ENCODE measurements at regions not wholly inside any gene's neighbourhood (a gene's known extent, or its start where the extent isn't known, plus 50 kb on each side); places are given as distances from the start of the nearest gene placed in this dataset.

- no peak overlapping the region for H3K4me3 Mint-ChIP-seq
- ATAC-seq (peak; percentile 25 to 83), DNase-seq (ENCODE audit: low spot score) (no peak)
- no peaks in the 10 kb centered on the region for H3K4me1 Mint-ChIP-seq (ENCODE audit: low read depth in 2 of 2)
- no peaks in the 10 kb centered on the region for H3K36me3 Mint-ChIP-seq
- no peak overlapping the region for H3K27ac Mint-ChIP-seq
- peaks cover 8 to 11% of the 10 kb centered on the region in 2 donors for H3K27me3 Mint-ChIP-seq
- H3K9me3 Mint-ChIP-seq, result no peaks in the 10 kb centered on the region
Observed at GRCh38 chr1:228860911-228861831, 125.9 kb downstream of the RHOU start.

- ATAC-seq, result no peak
- no peak for DNase-seq (ENCODE audit: low spot score)
- Mint-ChIP-seq H3K4me1 (ENCODE audit: low read depth in 2 of 2) (no peaks in the 10 kb centered on the region), H3K9me3 (no peaks in the 10 kb centered on the region), H3K27me3 (peaks cover 8 to 11% of the 10 kb centered on the region in 2 donors), H3K4me3 (no peak overlapping the region), H3K27ac (no peak overlapping the region), H3K36me3 (no peaks in the 10 kb centered on the region)
Observed at GRCh38 chr1:228861832-228862180, 126.5 kb downstream of the RHOU start.

DNA sequence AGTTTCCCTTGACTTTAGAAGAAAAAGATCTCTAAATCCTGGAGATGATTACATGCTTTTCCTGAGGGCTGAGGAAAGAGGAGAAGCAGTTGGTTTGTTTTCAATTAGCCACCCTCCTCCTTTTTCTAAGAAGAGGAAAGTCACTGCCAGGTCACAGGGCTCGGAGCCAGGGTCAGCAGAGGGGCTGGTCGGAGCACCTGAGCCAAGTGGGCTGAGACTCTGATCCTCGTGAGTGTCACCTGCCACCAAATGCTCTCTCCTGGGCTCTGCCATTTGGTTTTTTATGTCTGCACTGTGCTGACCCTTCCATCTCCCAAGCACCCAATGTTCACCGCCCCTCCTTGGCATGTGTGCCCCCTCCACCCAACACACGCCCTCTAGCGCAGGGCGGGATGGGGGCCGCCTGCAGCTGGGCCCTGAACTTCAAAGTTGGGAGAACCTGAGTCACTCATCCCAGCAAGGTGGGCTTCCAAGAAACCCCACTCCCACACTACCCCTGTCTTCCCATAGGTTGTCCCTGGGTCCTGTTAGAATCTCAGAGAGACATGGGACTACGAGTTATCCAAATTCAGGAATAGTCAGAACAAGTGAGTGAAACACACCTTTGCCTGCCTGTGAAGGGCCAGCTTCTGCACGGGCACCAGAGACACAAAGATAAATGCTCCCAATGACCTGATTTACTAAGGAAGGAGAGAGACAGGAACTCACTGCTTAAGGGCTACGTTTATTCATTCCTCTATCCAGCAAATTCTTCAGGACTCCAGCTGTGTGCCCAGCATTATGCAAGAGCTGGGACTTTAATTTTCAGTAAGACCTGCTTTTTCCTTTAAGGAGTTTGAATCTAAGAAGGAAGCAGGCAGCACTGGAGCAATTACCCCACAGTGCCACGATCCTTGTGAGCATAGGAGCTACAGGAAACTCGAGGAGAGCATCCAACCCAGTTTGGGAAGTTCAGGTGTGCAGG is 127.5 kb downstream of the RHOU start:
- no peaks in the 10 kb centered on the region for H3K4me1 Mint-ChIP-seq (ENCODE audit: low read depth in 2 of 2)
- H3K4me3 Mint-ChIP-seq, result no peak overlapping the region
- DNase-seq (ENCODE audit: low spot score), result no peak
- no peaks in the 10 kb centered on the region for H3K9me3 Mint-ChIP-seq
- H3K27ac Mint-ChIP-seq, result no peak overlapping the region
- ATAC-seq, result no peak
- H3K27me3 Mint-ChIP-seq, result peaks cover 8 to 11% of the 10 kb centered on the region in 2 donors
- H3K36me3 Mint-ChIP-seq, result no peaks in the 10 kb centered on the region

DNA sequence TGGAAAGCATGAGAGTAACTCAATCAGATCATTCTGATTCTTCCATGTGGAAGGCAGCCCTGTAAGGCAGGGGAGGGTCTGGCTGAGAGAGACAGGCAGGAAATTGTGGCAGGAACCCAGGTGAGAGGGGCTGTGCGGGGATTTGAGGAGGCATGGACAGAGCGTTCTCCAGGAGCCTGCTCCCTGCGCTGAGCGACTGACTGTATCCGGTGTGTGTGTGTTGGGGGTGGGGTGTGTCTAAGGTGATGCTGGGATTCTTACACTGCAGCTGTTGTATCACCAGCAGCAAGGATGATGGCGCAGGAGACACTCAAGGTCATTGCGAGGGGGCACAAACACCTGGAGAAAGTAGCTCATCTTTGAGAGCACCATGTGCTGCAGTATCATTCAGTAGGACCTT is 128.5 kb downstream of the RHOU start:
- Mint-ChIP-seq H3K27ac (no peak overlapping the region), H3K27me3 (peaks cover 8 to 11% of the 10 kb centered on the region in 2 donors), H3K9me3 (no peaks in the 10 kb centered on the region), H3K4me1 (ENCODE audit: low read depth in 2 of 2) (no peaks in the 10 kb centered on the region), H3K36me3 (no peaks in the 10 kb centered on the region), H3K4me3 (no peak overlapping the region)
- no peak for ATAC-seq
- DNase-seq (ENCODE audit: low spot score), result no peak

DNA sequence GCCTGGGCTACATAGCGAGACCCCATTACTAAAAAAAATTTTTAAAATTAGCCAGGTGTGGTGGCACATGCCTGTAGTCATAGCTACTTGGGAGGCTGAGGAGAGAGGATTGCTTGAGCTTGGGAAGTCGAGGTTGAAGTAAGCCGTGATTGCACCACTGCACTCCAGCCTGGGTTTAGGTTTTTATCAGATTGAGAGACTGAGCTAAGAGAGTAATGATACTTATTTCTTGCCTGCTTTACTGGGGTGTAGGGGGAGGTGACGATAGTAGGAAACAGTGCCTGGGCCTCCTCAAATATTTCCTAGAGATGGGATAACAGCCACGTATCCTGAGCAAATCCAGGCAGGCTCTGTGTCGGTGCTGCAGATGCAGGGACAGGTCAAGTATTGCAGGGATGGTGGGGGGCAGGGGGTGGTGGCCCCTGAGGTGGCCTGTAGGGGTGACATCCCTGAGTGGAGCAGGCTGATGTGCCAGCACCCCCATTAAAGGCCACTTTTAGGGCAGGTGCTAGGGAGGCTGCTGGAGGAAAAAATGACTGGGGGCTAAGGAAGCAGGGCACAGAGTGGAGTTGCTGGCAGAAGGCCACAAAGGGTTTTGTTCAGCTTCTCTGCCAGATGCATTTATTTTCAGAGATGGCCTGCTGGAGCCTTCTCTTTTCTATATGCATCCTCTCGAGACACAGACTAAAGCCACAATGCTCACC is 130.5 kb downstream of the RHOU start:
- Mint-ChIP-seq H3K27ac (no peak overlapping the region), H3K4me1 (ENCODE audit: low read depth in 2 of 2) (no peaks in the 10 kb centered on the region), H3K9me3 (no peaks in the 10 kb centered on the region), H3K27me3 (peaks cover 5% of the 10 kb centered on the region in 2 donors), H3K36me3 (no peaks in the 10 kb centered on the region), H3K4me3 (no peak overlapping the region)
- no peak for DNase-seq (ENCODE audit: low spot score)
- no peak for ATAC-seq

- H3K27me3 Mint-ChIP-seq, result peaks cover 0 to 2% of the 10 kb centered on the region in 2 donors
- no peak overlapping the region for H3K27ac Mint-ChIP-seq
- H3K9me3 Mint-ChIP-seq, result no peaks in the 10 kb centered on the region
- no peak overlapping the region for H3K4me3 Mint-ChIP-seq
- no peaks in the 10 kb centered on the region for H3K4me1 Mint-ChIP-seq (ENCODE audit: low read depth in 2 of 2)
- no peaks in the 10 kb centered on the region for H3K36me3 Mint-ChIP-seq
- DNase-seq (ENCODE audit: low spot score), result no peak
- no peak for ATAC-seq
Observed at GRCh38 chr1:228866468-228866867, 131.2 kb downstream of the RHOU start.

DNA sequence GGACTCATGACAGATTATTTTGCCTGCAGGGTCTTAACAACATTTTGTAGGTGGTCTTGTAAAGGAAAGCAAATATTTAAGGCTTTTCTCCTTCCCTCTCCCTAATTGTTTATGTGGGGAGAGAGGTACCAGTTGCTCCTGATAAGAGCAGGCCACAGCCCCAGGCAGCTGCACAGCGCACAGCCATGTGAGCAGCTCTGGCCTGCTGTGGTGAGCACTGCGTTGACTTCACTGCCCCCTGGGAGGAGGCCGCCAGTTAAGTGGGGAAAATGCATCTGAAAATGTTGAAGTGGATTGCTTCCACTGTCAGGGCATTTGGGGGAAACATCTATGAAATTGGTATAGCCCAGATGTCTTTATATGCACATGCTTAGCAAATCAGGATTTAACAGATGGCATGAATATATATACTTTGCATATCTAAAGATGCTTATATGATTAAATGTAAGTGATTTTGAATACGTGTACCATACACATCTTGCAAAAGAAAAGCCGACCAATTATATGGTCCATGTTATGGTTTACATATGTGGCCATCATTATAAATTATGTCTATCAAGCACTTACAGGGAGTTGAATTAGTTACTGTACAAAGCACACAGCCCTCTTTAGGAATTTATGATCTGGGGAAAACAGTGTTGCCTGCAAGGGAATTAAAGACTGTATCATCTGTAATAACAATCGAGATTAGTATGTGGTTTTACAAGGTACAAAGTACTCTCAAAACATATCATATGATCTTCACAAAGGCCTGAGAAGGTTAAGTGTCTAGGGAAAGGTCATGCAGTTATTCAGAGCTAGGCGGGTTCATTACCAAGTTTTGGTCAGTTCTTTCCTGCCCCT is 132.1 kb downstream of the RHOU start:
- ATAC-seq (no peak), DNase-seq (ENCODE audit: low spot score) (no peak)
- Mint-ChIP-seq H3K27ac (no peak overlapping the region), H3K27me3 (peaks cover 0 to 2% of the 10 kb centered on the region in 2 donors), H3K4me3 (no peak overlapping the region), H3K4me1 (ENCODE audit: low read depth in 2 of 2) (no peaks in the 10 kb centered on the region), H3K36me3 (no peaks in the 10 kb centered on the region), H3K9me3 (no peaks in the 10 kb centered on the region)

GRCh38 chr1:228867951-228868730 is 132.9 kb downstream of the RHOU start:
- ATAC-seq, result no peak
- H3K4me3 Mint-ChIP-seq, result no peak overlapping the region
- H3K27me3 Mint-ChIP-seq, result peaks cover 0 to 4% of the 10 kb centered on the region in 2 donors
- no peak for DNase-seq (ENCODE audit: low spot score)
- no peaks in the 10 kb centered on the region for H3K9me3 Mint-ChIP-seq
- no peaks in the 10 kb centered on the region for H3K36me3 Mint-ChIP-seq
- no peaks in the 10 kb centered on the region for H3K4me1 Mint-ChIP-seq (ENCODE audit: low read depth in 2 of 2)
- H3K27ac Mint-ChIP-seq, result no peak overlapping the region

DNA sequence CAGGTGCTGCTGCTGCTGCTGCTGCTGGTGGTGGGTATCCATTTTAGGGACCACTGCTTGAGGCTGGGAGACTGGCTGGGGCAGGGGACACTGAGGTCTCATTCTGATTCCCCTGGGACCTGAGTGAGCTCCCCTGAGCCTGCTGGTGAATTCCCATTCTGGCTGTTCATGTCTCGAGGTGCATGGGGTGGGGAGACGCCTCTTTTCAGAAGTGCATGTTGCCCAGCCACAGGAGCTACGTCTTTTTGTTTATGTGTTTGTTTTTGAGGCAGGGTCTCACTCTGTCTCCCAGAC is 133.4 kb downstream of the RHOU start:
- no peaks in the 10 kb centered on the region for H3K9me3 Mint-ChIP-seq
- no peak overlapping the region for H3K27ac Mint-ChIP-seq
- ATAC-seq, result no peak
- peaks cover 0 to 4% of the 10 kb centered on the region in 2 donors for H3K27me3 Mint-ChIP-seq
- no peak overlapping the region for H3K4me3 Mint-ChIP-seq
- no peaks in the 10 kb centered on the region for H3K4me1 Mint-ChIP-seq (ENCODE audit: low read depth in 2 of 2)
- DNase-seq (ENCODE audit: low spot score), result no peak
- no peaks in the 10 kb centered on the region for H3K36me3 Mint-ChIP-seq

DNA sequence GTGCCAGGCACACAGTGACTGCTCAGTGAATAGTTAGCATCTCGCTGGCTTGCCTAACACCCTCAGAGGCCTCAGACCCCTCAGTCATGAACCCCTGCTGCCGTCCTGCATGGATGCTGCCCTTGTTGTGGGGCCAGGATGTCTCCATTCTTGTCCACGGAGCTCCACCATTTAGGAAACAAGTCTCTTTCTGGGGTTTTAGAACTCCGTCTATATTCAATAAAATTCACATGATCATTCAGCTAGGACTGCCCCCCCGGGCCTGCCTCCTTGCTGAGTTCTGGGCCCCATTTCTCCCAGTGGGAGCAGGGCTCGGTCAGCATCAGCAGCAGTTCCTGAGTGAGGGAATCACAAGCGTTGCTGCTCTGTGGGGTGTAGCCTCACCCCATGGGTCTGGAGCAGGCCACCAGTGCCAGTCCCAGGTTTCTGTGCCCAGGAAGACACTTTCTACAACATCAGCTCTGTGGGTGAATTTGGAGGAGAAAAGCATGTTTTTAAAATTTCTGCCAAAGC is 134.1 kb downstream of the RHOU start:
- H3K9me3 Mint-ChIP-seq, result no peaks in the 10 kb centered on the region
- no peak overlapping the region for H3K4me3 Mint-ChIP-seq
- H3K27me3 Mint-ChIP-seq, result peaks cover 0 to 3% of the 10 kb centered on the region in 2 donors
- H3K36me3 Mint-ChIP-seq, result no peaks in the 10 kb centered on the region
- H3K27ac Mint-ChIP-seq, result no peak overlapping the region
- DNase-seq (ENCODE audit: low spot score) (no peak), ATAC-seq (no peak)
- H3K4me1 Mint-ChIP-seq (ENCODE audit: low read depth in 2 of 2), result no peaks in the 10 kb centered on the region

GRCh38 chr1:228870041-228870713 is 134.9 kb downstream of the RHOU start:
- ATAC-seq, result no peak
- DNase-seq (ENCODE audit: low spot score), result no peak
- no peak overlapping the region for H3K4me3 Mint-ChIP-seq

More at GRCh38 chr1:228870041-228870713, 134.9 kb downstream of the RHOU start:
- no peak overlapping the region for H3K27ac Mint-ChIP-seq
- no peaks in the 10 kb centered on the region for H3K36me3 Mint-ChIP-seq
- no peaks in the 10 kb centered on the region for H3K9me3 Mint-ChIP-seq
- H3K4me1 Mint-ChIP-seq (ENCODE audit: low read depth in 2 of 2), result no peaks in the 10 kb centered on the region
- H3K27me3 Mint-ChIP-seq, result peaks cover 0 to 3% of the 10 kb centered on the region in 2 donors

Measured in natural killer cell treated with Interleukin-12 subunit alpha and Interleukin-12 subunit beta and Interleukin-15 and Interleukin-18, amount 100 ng/mL, for 72 hours (primary cell).